MCF 10A (cell line): ENCODE measurements at regions not wholly inside any gene's neighbourhood (a gene's known extent, or its start where the extent isn't known, plus 50 kb on each side); places are given as distances from the start of the nearest gene placed in this dataset.
"Not testable (repeated sequence)": the region's sequence is repeated elsewhere in the genome, so short reads cannot be mapped to it uniquely, and the experiment has no call there.

ENCODE experiments used
- BruUV-seq: library from RNA; stranded (reverse); fragments of 400-500 nt; replicated peaks from 2 replicates; lab custom pipeline; 2021; lab: Mats Ljungman, UMichigan
- CTCF ChIA-PET: fragments of 300-600 bp; sonication (Branson Sonifier 250); formaldehyde crosslinking; extraction: SDS; loops from one replicate; lab custom pipeline; 2021; ENCODE audit warnings: antibody characterized with exemption, inconsistent platforms; lab: Yijun Ruan, JAX
- POLR2A ChIA-PET: fragments of 300-600, 350-650 bp; sonication (Branson Sonifier 250); formaldehyde crosslinking; extraction: SDS; loops from one replicate; lab custom pipeline; 2020; ENCODE audit warnings: antibody characterized with exemption, inconsistent platforms; lab: Yijun Ruan, JAX
- DNase-seq: peaks from one replicate; pipeline ENCODE4 v3.0.0-alpha.2; 2018; ENCODE audit not compliant: unreplicated experiment
- H3K27ac Mint-ChIP-seq: one replicate; pipeline ENCODE4 v1.8.0; 2022; ENCODE audit warnings: mild to moderate bottlenecking, low read depth, mixed read lengths; ENCODE audit not compliant: unreplicated experiment
- H3K27me3 Mint-ChIP-seq: one replicate; pipeline ENCODE4 v1.8.0; 2022; ENCODE audit warnings: mixed read lengths; ENCODE audit not compliant: insufficient read depth, unreplicated experiment
- H3K36me3 Mint-ChIP-seq: one replicate; pipeline ENCODE4 v1.8.0; 2022; ENCODE audit warnings: mild to moderate bottlenecking, moderate library complexity, mixed read lengths; ENCODE audit not compliant: insufficient read depth, unreplicated experiment
- H3K4me1 Mint-ChIP-seq: one replicate; pipeline ENCODE4 v1.8.0; 2022; ENCODE audit warnings: mixed read lengths; ENCODE audit not compliant: insufficient read depth, unreplicated experiment
- H3K4me3 Mint-ChIP-seq: one replicate; pipeline ENCODE4 v1.8.0; 2022; ENCODE audit warnings: mild to moderate bottlenecking, moderate library complexity, mixed read lengths; ENCODE audit not compliant: unreplicated experiment
- H3K9me3 Mint-ChIP-seq: one replicate; pipeline ENCODE4 v1.8.0; 2022; ENCODE audit warnings: mixed read lengths; ENCODE audit not compliant: unreplicated experiment
- intact Hi-C: fragments of 100-400 bp; cut with micrococcal nuclease; formaldehyde crosslinking; loops from 2 replicates; pipeline ENCODE4 v1.14.1; 2022
- TF ChIP-seq, protein P1 (sequence below): fragments of 200-600 bp; IDR thresholded peaks from one replicate; pipeline ENCODE4 v1.8.0; 2022; ENCODE audit warnings: antibody characterized with exemption, mild to moderate bottlenecking; ENCODE audit not compliant: unreplicated experiment

- DNase-seq: no peak
- Mint-ChIP-seq H3K27ac (no peak overlapping the region), H3K9me3 (no peaks in the 10 kb centered on the region), H3K4me1 (no peaks in the 10 kb centered on the region), H3K4me3 (no peak overlapping the region), H3K36me3 (no peaks in the 10 kb centered on the region), H3K27me3 (no peaks in the 10 kb centered on the region)
- BruUV-seq: no TSS peak
- ChIA-PET POLR2A (interaction anchor here (0.6 kb wide), 2 partner anchors 158 to 342 kb away, joined by 3 to 5 read pairs; no protein-coding TSS in a partner anchor), CTCF (interaction anchor here (0.7 to 1.7 kb wide), 3 partner anchors 9 to 17 kb away, joined by 3 to 5 read pairs (median 4); no protein-coding TSS in a partner anchor)
- TF ChIP-seq, protein P1, sequence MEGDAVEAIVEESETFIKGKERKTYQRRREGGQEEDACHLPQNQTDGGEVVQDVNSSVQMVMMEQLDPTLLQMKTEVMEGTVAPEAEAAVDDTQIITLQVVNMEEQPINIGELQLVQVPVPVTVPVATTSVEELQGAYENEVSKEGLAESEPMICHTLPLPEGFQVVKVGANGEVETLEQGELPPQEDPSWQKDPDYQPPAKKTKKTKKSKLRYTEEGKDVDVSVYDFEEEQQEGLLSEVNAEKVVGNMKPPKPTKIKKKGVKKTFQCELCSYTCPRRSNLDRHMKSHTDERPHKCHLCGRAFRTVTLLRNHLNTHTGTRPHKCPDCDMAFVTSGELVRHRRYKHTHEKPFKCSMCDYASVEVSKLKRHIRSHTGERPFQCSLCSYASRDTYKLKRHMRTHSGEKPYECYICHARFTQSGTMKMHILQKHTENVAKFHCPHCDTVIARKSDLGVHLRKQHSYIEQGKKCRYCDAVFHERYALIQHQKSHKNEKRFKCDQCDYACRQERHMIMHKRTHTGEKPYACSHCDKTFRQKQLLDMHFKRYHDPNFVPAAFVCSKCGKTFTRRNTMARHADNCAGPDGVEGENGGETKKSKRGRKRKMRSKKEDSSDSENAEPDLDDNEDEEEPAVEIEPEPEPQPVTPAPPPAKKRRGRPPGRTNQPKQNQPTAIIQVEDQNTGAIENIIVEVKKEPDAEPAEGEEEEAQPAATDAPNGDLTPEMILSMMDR: no peak
- intact Hi-C loops: no loop called here
Measured at GRCh38 chr3:153783741-153784480, 337.3 kb upstream of the ARHGEF26 start.

DNA sequence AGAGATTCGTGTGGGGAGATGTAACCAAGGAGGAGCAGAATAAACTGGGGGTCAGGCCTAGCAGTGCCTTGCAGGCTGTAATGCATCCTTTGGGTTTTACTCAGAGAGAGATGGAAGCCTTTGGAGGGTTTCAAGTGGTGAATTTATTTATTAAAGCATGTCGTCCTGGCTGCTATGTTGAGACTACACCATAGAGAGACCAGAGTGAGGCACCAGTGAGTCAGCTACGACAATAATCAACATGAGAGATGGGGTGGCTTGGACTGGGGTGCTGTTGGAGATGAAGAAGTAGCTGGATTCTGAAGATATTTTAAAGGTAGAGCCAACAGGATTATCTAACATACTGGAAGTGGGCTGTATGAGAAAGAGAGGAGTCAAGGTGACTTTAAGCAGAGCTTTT lies 335.3 kb upstream of the ARHGEF26 start:
- no peak overlapping the region for H3K27ac Mint-ChIP-seq
- H3K9me3 Mint-ChIP-seq: no peaks in the 10 kb centered on the region
- no peaks in the 10 kb centered on the region for H3K36me3 Mint-ChIP-seq
- no peak overlapping the region for H3K4me3 Mint-ChIP-seq
- TF ChIP-seq, protein P1: no peak
- intact Hi-C loops: loop anchor here (5.0 kb wide), 1 partner anchor 141 kb away; no protein-coding TSS in a partner anchor
- ChIA-PET CTCF (interaction anchor here (1.5 kb wide), 1 partner anchor 185 kb away, joined by 4 read pairs; no protein-coding TSS in a partner anchor), POLR2A (no interaction called here)
- H3K27me3 Mint-ChIP-seq: no peaks in the 10 kb centered on the region
- no peaks in the 10 kb centered on the region for H3K4me1 Mint-ChIP-seq
- no peak for DNase-seq
- no TSS peak for BruUV-seq

DNA sequence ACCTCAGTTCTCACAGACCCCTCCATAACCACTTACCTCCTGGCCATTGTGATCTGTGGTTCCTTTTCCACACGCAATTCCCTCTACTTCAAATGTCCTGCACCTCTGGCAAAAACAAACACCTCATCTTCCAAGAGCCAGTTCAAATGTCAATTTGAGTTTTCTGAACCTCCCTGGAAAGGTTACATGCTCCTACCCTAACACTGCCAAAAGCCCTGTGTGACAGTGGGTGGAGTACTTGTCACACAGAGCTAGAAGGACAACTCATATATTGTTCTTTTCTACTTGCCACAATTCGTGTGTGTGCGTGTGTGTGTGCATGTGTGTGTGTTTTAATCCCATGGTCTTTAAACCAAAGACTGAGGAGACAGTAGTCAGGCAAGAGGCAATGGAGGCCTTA lies 331.8 kb upstream of the ARHGEF26 start:
- intact Hi-C loops: loop anchor here (5.0 kb wide), 1 partner anchor 138 kb away; no protein-coding TSS in a partner anchor
- TF ChIP-seq, protein P1: no peak
- no peaks in the 10 kb centered on the region for H3K36me3 Mint-ChIP-seq
- H3K4me3 Mint-ChIP-seq: no peak overlapping the region
- no TSS peak for BruUV-seq
- no peak for DNase-seq
- no peaks in the 10 kb centered on the region for H3K27me3 Mint-ChIP-seq
- no peaks in the 10 kb centered on the region for H3K4me1 Mint-ChIP-seq
- ChIA-PET CTCF (no interaction called here), POLR2A (no interaction called here)
- H3K27ac Mint-ChIP-seq: no peak overlapping the region
- peaks cover 8% of the 10 kb centered on the region for H3K9me3 Mint-ChIP-seq

- BruUV-seq, H3K27me3 Mint-ChIP-seq, intact Hi-C loops, CTCF ChIA-PET, DNase-seq, H3K27ac Mint-ChIP-seq, H3K4me1 Mint-ChIP-seq, H3K36me3 Mint-ChIP-seq, POLR2A ChIA-PET, H3K4me3 Mint-ChIP-seq: not testable (repeated sequence)
- peaks cover 15% of the 10 kb centered on the region for H3K9me3 Mint-ChIP-seq
Measured at GRCh38 chr3:153797056-153797455, 324.1 kb upstream of the ARHGEF26 start.
